ENCODE measurements at regions not wholly inside any gene's neighbourhood (a gene's known extent, or its start where the extent isn't known, plus 50 kb on each side); places are given as distances from the start of the nearest gene placed in this dataset.
A peak's percentile ranks its signal among the peaks of the same experiment; 100 is the strongest.
"Not testable (repeated sequence)": the region's sequence is repeated elsewhere in the genome, so short reads cannot be mapped to it uniquely, and the experiment has no call there.

- H3K9ac ChIP-seq (ENCODE audit: insufficient read length) = no peak overlapping the region
- H3K9me3 ChIP-seq (ENCODE audit: low read depth, low read length) = no peaks in the 10 kb centered on the region
- no peak for DNase-seq (ENCODE audit: low read depth, low spot score)
- no peak overlapping the region for H3K4me3 ChIP-seq
- TF ChIP-seq POLR2AphosphoS5 (IDR thresholded peaks at IDR 0.05; ENCODE audit: borderline replicate concordance, low read depth, low read length) = no peak
- no peak for TF ChIP-seq EZH2 (IDR thresholded peaks at IDR 0.05)
- TF ChIP-seq FOXP2 (optimal IDR thresholded peaks at IDR 0.05; ENCODE audit: control extremely low read depth, extremely low read length, insufficient read depth) = no peak
- H3K36me3 ChIP-seq (ENCODE audit: insufficient read depth, low read length) = no peaks in the 10 kb centered on the region
- no peak overlapping the region for H3K27ac ChIP-seq
These were observed 90.2 kb upstream of the NUPR2 start for GRCh38 chr7:56206420-56206819.

- no peaks in the 10 kb centered on the region for H3K9me3 ChIP-seq (ENCODE audit: low read depth, low read length)
- no peak overlapping the region for H3K9ac ChIP-seq (ENCODE audit: insufficient read length)
- DNase-seq (ENCODE audit: low read depth, low spot score) = no peak
- H3K4me3 ChIP-seq = no peak overlapping the region
- TF ChIP-seq POLR2AphosphoS5 (IDR thresholded peaks at IDR 0.05; ENCODE audit: borderline replicate concordance, low read depth, low read length) = no peak
- TF ChIP-seq EZH2 (IDR thresholded peaks at IDR 0.05) = no peak
- TF ChIP-seq FOXP2 (optimal IDR thresholded peaks at IDR 0.05; ENCODE audit: control extremely low read depth, extremely low read length, insufficient read depth) = no peak
- no peak overlapping the region for H3K27ac ChIP-seq
- H3K36me3 ChIP-seq (ENCODE audit: insufficient read depth, low read length) = no peaks in the 10 kb centered on the region
These were observed 83.4 kb upstream of the NUPR2 start for GRCh38 chr7:56199639-56200038.

GRCh38 chr7:56196195-56196594 lies 80.0 kb upstream of the NUPR2 start:
- H3K4me3 ChIP-seq; H3K36me3 ChIP-seq (ENCODE audit: insufficient read depth, low read length); H3K9me3 ChIP-seq (ENCODE audit: low read depth, low read length); H3K27ac ChIP-seq; H3K9ac ChIP-seq (ENCODE audit: insufficient read length): not testable (repeated sequence)
- peak; percentile 37 for DNase-seq (ENCODE audit: low read depth, low spot score)

- Histone ChIP-seq H3K27ac (no peak overlapping the region), H3K9me3 (ENCODE audit: low read depth, low read length) (no peaks in the 10 kb centered on the region)
These were observed 72.7 kb upstream of the NUPR2 start for GRCh38 chr7:56188823-56189346.

GRCh38 chr7:56188376-56188775 lies 72.2 kb upstream of the NUPR2 start:
- no peak for DNase-seq (ENCODE audit: low read depth, low spot score)
- Histone ChIP-seq H3K4me3 (no peak overlapping the region), H3K27ac (no peak overlapping the region), H3K9ac (ENCODE audit: insufficient read length) (no peak overlapping the region), H3K36me3 (ENCODE audit: insufficient read depth, low read length) (no peaks in the 10 kb centered on the region), H3K9me3 (ENCODE audit: low read depth, low read length) (no peaks in the 10 kb centered on the region)
- no peak for TF ChIP-seq POLR2AphosphoS5 (IDR thresholded peaks at IDR 0.05; ENCODE audit: borderline replicate concordance, low read depth, low read length)
- TF ChIP-seq FOXP2 (optimal IDR thresholded peaks at IDR 0.05; ENCODE audit: control extremely low read depth, extremely low read length, insufficient read depth) = no peak
- TF ChIP-seq EZH2 (IDR thresholded peaks at IDR 0.05) = no peak

More at GRCh38 chr7:56188823-56189346, 72.7 kb upstream of the NUPR2 start:
- Histone ChIP-seq H3K36me3 (ENCODE audit: insufficient read depth, low read length) (no peaks in the 10 kb centered on the region), H3K9ac (ENCODE audit: insufficient read length) (no peak overlapping the region), H3K4me3 (no peak overlapping the region)
- DNase-seq (ENCODE audit: low read depth, low spot score) = no peak
- TF ChIP-seq EZH2 (IDR thresholded peaks at IDR 0.05) (no peak), FOXP2 (optimal IDR thresholded peaks at IDR 0.05; ENCODE audit: control extremely low read depth, extremely low read length, insufficient read depth) (no peak), POLR2AphosphoS5 (IDR thresholded peaks at IDR 0.05; ENCODE audit: borderline replicate concordance, low read depth, low read length) (no peak)

- Histone ChIP-seq H3K27ac (no peak overlapping the region), H3K36me3 (ENCODE audit: insufficient read depth, low read length) (no peaks in the 10 kb centered on the region), H3K4me3 (no peak overlapping the region), H3K9ac (ENCODE audit: insufficient read length) (no peak overlapping the region), H3K9me3 (ENCODE audit: low read depth, low read length) (no peaks in the 10 kb centered on the region)
- no peak for DNase-seq (ENCODE audit: low read depth, low spot score)
- TF ChIP-seq FOXP2 (optimal IDR thresholded peaks at IDR 0.05; ENCODE audit: control extremely low read depth, extremely low read length, insufficient read depth) (no peak), POLR2AphosphoS5 (IDR thresholded peaks at IDR 0.05; ENCODE audit: borderline replicate concordance, low read depth, low read length) (no peak), EZH2 (IDR thresholded peaks at IDR 0.05) (no peak)
These were observed 64.8 kb upstream of the NUPR2 start for GRCh38 chr7:56181010-56181409.

GRCh38 chr7:56175771-56176170 lies 59.6 kb upstream of the NUPR2 start:
- TF ChIP-seq POLR2AphosphoS5 (IDR thresholded peaks at IDR 0.05; ENCODE audit: borderline replicate concordance, low read depth, low read length) (no peak), EZH2 (IDR thresholded peaks at IDR 0.05) (no peak), FOXP2 (optimal IDR thresholded peaks at IDR 0.05; ENCODE audit: control extremely low read depth, extremely low read length, insufficient read depth) (no peak)
- DNase-seq (ENCODE audit: low read depth, low spot score) = no peak
- Histone ChIP-seq H3K27ac (no peak overlapping the region), H3K9me3 (ENCODE audit: low read depth, low read length) (no peaks in the 10 kb centered on the region), H3K36me3 (ENCODE audit: insufficient read depth, low read length) (no peaks in the 10 kb centered on the region), H3K4me3 (no peak overlapping the region), H3K9ac (ENCODE audit: insufficient read length) (no peak overlapping the region)

GRCh38 chr7:56174875-56175760 lies 58.9 kb upstream of the NUPR2 start:
- no peak for DNase-seq (ENCODE audit: low read depth, low spot score)
- no peak for TF ChIP-seq FOXP2 (optimal IDR thresholded peaks at IDR 0.05; ENCODE audit: control extremely low read depth, extremely low read length, insufficient read depth)
- TF ChIP-seq POLR2AphosphoS5 (IDR thresholded peaks at IDR 0.05; ENCODE audit: borderline replicate concordance, low read depth, low read length) = no peak
- TF ChIP-seq EZH2 (IDR thresholded peaks at IDR 0.05) = no peak
- Histone ChIP-seq H3K27ac (no peak overlapping the region), H3K9me3 (ENCODE audit: low read depth, low read length) (no peaks in the 10 kb centered on the region), H3K9ac (ENCODE audit: insufficient read length) (no peak overlapping the region), H3K4me3 (no peak overlapping the region), H3K36me3 (ENCODE audit: insufficient read depth, low read length) (no peaks in the 10 kb centered on the region)
